ENCODE measurements at regions not wholly inside any gene's neighbourhood (a gene's known extent, or its start where the extent isn't known, plus 50 kb on each side); places are given as distances from the start of the nearest gene placed in this dataset.

DNA sequence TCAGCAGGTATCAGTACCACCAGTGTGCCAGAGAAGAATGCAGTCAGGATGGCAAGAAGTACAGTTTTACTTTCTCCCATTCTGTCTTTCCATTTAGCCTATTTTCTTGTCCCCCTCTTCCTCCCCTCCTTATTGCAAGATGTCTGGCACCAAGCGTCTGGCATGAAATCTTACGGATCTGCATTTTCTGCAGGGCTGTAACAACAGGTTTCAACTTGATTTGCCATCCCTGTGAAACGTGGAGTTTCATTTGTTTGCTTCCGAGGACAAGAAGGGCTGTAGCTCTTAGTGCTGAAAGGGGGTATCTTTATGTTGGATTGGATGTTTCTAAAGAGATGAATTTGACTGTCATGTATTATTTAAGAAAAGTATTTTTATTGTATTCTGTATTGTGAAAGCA, 1110.6 kb downstream of the BCL11B start:
- TF ChIP-seq, protein P1, sequence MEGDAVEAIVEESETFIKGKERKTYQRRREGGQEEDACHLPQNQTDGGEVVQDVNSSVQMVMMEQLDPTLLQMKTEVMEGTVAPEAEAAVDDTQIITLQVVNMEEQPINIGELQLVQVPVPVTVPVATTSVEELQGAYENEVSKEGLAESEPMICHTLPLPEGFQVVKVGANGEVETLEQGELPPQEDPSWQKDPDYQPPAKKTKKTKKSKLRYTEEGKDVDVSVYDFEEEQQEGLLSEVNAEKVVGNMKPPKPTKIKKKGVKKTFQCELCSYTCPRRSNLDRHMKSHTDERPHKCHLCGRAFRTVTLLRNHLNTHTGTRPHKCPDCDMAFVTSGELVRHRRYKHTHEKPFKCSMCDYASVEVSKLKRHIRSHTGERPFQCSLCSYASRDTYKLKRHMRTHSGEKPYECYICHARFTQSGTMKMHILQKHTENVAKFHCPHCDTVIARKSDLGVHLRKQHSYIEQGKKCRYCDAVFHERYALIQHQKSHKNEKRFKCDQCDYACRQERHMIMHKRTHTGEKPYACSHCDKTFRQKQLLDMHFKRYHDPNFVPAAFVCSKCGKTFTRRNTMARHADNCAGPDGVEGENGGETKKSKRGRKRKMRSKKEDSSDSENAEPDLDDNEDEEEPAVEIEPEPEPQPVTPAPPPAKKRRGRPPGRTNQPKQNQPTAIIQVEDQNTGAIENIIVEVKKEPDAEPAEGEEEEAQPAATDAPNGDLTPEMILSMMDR (IDR thresholded peaks at IDR 0.05), result no peak
- TF ChIP-seq POLR2A (IDR thresholded peaks at IDR 0.05) (no peak), EP300 (IDR thresholded peaks at IDR 0.05) (no peak)

Measured in suprapubic skin (tissue), 3 donors.